SK-N-SH treated with all-trans-retinoic acid at 6 μM for 48 hours (cell line): ENCODE measurements at regions not wholly inside any gene's neighbourhood (a gene's known extent, or its start where the extent isn't known, plus 50 kb on each side); places are given as distances from the start of the nearest gene placed in this dataset.

Experiments
- ATAC-seq: fragments of 200-7000 bp; cut with Tn5 transposase; 3 replicates; pipeline ENCODE4 v1.9.1; 2020; ENCODE audit warnings: mild to moderate bottlenecking, moderate library complexity
- ARNTL ChIP-seq: fragments of 450-650 bp; formaldehyde crosslinking; IDR thresholded peaks from 2 replicates; pipeline ENCODE4 v1.5.0; 2020; ENCODE audit warnings: low read depth, mild to moderate bottlenecking, moderate library complexity, borderline replicate concordance
- BACH2 ChIP-seq: fragments of 250-450 bp; sonication (Bioruptor Pico); IDR thresholded peaks from 2 replicates; pipeline ENCODE4 v1.9.0; 2021; ENCODE audit warnings: mild to moderate bottlenecking, borderline replicate concordance
- CREB5 ChIP-seq: fragments of 250-450 bp; sonication (Bioruptor Pico); IDR thresholded peaks from 2 replicates; pipeline ENCODE4 v1.5.1; 2020; ENCODE audit warnings: low read depth, mild to moderate bottlenecking, moderate library complexity
- CSDC2 ChIP-seq: fragments of 250-450 bp; sonication (Bioruptor Pico); IDR thresholded peaks from 2 replicates; pipeline ENCODE4 v1.5.0; 2020; ENCODE audit warnings: mild to moderate bottlenecking, moderate library complexity
- CSRNP3 ChIP-seq: fragments of 250-450 bp; sonication (Bioruptor Pico); IDR thresholded peaks from 2 replicates; pipeline ENCODE4 v1.5.1; 2021; ENCODE audit warnings: mild to moderate bottlenecking, moderate library complexity
- ESRRG ChIP-seq: fragments of 250-450 bp; sonication (Bioruptor Pico); IDR thresholded peaks from 2 replicates; pipeline ENCODE4 v1.6.1; 2021; ENCODE audit warnings: mild to moderate bottlenecking
- GLIS3 ChIP-seq: fragments of 250-450 bp; sonication (Bioruptor Pico); IDR thresholded peaks from 2 replicates; pipeline ENCODE4 v1.5.0; 2020; ENCODE audit warnings: mild to moderate bottlenecking, moderate library complexity
- ISL1 ChIP-seq: fragments of 250-450 bp; sonication (Bioruptor Pico); IDR thresholded peaks from 2 replicates; pipeline ENCODE4 v2.1.2; 2022; ENCODE audit warnings: mild to moderate bottlenecking, moderate library complexity
- OSR1 ChIP-seq: fragments of 250-450 bp; sonication (Bioruptor Pico); IDR thresholded peaks from 2 replicates; pipeline ENCODE4 v1.8.0; 2022; ENCODE audit warnings: moderate library complexity, mild to moderate bottlenecking, inconsistent platforms
- PPARA ChIP-seq: fragments of 250-450 bp; sonication (Bioruptor Pico); IDR thresholded peaks from 2 replicates; pipeline ENCODE4 v1.5.0; 2020; ENCODE audit warnings: mild to moderate bottlenecking, borderline replicate concordance
- RARB ChIP-seq: fragments of 250-450 bp; sonication (Bioruptor Pico); IDR thresholded peaks from 2 replicates; pipeline ENCODE4 v1.8.0; 2021; ENCODE audit warnings: mild to moderate bottlenecking, moderate library complexity
- TCF4 ChIP-seq: fragments of 250-450 bp; sonication (Bioruptor Pico); IDR thresholded peaks from 2 replicates; pipeline ENCODE4 v1.8.0; 2021; ENCODE audit warnings: mild to moderate bottlenecking, moderate library complexity, borderline replicate concordance
- TOX ChIP-seq: fragments of 250-450 bp; sonication (Bioruptor Pico); IDR thresholded peaks from 2 replicates; pipeline ENCODE4 v1.8.0; 2021; ENCODE audit warnings: mild to moderate bottlenecking, moderate library complexity, borderline replicate concordance
- ZC3H10 ChIP-seq: fragments of 250-450 bp; sonication (Bioruptor Pico); IDR thresholded peaks from 2 replicates; pipeline ENCODE4 v1.5.1; 2021; ENCODE audit warnings: mild to moderate bottlenecking, moderate library complexity
- ZFP30 ChIP-seq: fragments of 450-650 bp; formaldehyde crosslinking; IDR thresholded peaks from 2 replicates; pipeline ENCODE4 v1.5.0; 2022; ENCODE audit warnings: mild to moderate bottlenecking, moderate library complexity
- ZNF70 ChIP-seq: fragments of 450-650 bp; formaldehyde crosslinking; IDR thresholded peaks from 2 replicates; pipeline ENCODE4 v1.5.0; 2020; ENCODE audit warnings: mild to moderate bottlenecking, moderate library complexity
- ZNF8 ChIP-seq: fragments of 450-650 bp; formaldehyde crosslinking; IDR thresholded peaks from 2 replicates; pipeline ENCODE4 v1.5.0; 2020; ENCODE audit warnings: mild to moderate bottlenecking, moderate library complexity
- TF ChIP-seq, protein P1 (sequence below): fragments of 250-450 bp; sonication (Bioruptor Pico); IDR thresholded peaks from 2 replicates; pipeline ENCODE4 v1.5.0; 2020; ENCODE audit warnings: mild to moderate bottlenecking, moderate library complexity
- TF ChIP-seq, protein P2 (sequence below): fragments of 250-450 bp; sonication (Bioruptor Pico); IDR thresholded peaks from 2 replicates; pipeline ENCODE4 v1.8.0; 2020; ENCODE audit warnings: mild to moderate bottlenecking, moderate library complexity, borderline replicate concordance
- TF ChIP-seq, protein P3 (sequence below): fragments of 250-450 bp; sonication (Bioruptor Pico); IDR thresholded peaks from 2 replicates; pipeline ENCODE4 v1.8.0; 2021; ENCODE audit warnings: low read depth, mild to moderate bottlenecking, moderate library complexity, borderline replicate concordance

DNA sequence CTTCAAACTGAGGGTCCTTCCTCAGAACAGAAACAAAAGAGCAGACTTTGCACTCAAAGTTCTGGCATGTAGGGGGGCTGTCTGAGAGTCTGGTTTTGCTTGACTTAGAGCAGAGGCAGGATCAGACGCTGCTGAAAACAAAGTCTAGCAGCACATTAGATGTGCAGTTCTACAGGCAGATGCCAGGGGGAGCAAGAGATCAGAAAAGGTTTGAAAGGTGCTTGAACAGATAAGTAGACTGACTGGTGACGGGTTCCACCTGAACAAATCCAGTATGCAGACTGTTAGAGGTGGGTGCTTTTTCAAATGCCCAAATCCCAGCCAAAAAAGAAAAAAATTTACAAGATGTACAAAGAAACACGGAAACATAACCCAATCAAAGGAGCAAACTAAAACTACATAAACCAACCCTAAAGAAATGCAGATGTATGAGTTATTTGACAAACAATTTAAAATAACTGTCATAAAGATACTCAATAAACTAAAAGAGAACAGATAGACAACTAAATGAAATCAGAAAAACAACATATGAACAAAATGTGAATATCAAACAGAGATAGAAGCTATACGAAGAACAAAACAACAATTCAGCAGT, 194.7 kb upstream of the FREM1 start:
- ATAC-seq: peak; percentile 82
- TF ChIP-seq ZC3H10 (no peak), GLIS3 (CRISPR knock-in tag) (no peak), CREB5 (CRISPR knock-in tag) (no peak), CSDC2 (CRISPR knock-in tag) (no peak), ISL1 (no peak), PPARA (CRISPR knock-in tag) (no peak), ZNF70 (CRISPR knock-in tag) (no peak)
- TF ChIP-seq, protein P1, sequence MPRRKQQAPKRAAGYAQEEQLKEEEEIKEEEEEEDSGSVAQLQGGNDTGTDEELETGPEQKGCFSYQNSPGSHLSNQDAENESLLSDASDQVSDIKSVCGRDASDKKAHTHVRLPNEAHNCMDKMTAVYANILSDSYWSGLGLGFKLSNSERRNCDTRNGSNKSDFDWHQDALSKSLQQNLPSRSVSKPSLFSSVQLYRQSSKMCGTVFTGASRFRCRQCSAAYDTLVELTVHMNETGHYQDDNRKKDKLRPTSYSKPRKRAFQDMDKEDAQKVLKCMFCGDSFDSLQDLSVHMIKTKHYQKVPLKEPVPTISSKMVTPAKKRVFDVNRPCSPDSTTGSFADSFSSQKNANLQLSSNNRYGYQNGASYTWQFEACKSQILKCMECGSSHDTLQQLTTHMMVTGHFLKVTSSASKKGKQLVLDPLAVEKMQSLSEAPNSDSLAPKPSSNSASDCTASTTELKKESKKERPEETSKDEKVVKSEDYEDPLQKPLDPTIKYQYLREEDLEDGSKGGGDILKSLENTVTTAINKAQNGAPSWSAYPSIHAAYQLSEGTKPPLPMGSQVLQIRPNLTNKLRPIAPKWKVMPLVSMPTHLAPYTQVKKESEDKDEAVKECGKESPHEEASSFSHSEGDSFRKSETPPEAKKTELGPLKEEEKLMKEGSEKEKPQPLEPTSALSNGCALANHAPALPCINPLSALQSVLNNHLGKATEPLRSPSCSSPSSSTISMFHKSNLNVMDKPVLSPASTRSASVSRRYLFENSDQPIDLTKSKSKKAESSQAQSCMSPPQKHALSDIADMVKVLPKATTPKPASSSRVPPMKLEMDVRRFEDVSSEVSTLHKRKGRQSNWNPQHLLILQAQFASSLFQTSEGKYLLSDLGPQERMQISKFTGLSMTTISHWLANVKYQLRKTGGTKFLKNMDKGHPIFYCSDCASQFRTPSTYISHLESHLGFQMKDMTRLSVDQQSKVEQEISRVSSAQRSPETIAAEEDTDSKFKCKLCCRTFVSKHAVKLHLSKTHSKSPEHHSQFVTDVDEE (CRISPR knock-in tag): no peak
- TF ChIP-seq, all 23 proteins: peak for 0

DNA sequence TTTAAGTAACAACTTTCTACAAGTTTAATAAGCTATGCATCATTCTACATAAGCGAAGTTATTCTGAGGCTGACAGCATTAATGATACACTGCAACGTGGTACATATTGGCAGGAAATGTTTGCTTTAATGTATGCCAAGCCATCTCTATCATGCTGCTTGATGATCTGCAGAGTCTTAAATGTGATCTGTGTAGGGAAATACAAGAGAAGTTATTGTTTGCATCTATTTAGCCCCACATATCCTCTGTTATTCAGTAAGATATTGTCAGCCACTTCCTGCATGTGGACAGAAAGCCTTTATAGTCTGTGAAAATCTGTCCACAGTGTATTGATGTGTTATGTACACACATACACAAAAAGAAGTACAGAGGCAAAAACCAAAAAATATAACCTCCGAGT, 193.1 kb upstream of the FREM1 start:
- no peak for TF ChIP-seq GLIS3 (CRISPR knock-in tag)
- no peak for ATAC-seq

DNA sequence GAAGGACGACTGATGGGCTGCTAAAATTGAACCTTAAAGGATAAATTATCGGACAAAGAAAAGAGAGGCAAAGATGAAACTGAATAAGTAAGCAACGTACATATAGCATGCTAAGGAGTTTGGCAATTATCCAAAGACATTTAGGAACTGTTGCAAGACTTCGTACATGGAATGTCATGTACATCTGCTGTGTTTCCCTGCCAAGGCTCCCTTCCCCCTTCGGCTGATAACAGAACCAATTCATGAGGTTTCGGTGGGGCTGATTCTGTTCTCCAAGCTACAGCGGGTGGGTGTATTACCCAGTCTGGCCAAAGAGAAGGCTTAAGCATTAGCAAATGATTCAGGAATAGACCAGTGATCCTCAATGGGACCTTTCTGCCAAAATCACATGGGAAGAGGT, 190.9 kb upstream of the FREM1 start:
- TF ChIP-seq PPARA (CRISPR knock-in tag) (no peak), CSRNP3 (no peak), TCF4 (CRISPR knock-in tag) (no peak), GLIS3 (CRISPR knock-in tag) (no peak), ZFP30 (no peak), ARNTL (no peak), ZNF70 (CRISPR knock-in tag) (no peak), RARB (CRISPR knock-in tag) (no peak), ESRRG (CRISPR knock-in tag) (no peak), BACH2 (no peak), ZNF8 (CRISPR knock-in tag) (no peak), OSR1 (CRISPR knock-in tag) (no peak)
- ATAC-seq: no peak

- no peak for ATAC-seq
- TF ChIP-seq GLIS3 (CRISPR knock-in tag) (no peak), TOX (CRISPR knock-in tag) (no peak), ZNF8 (CRISPR knock-in tag) (no peak)
- TF ChIP-seq, protein P2, sequence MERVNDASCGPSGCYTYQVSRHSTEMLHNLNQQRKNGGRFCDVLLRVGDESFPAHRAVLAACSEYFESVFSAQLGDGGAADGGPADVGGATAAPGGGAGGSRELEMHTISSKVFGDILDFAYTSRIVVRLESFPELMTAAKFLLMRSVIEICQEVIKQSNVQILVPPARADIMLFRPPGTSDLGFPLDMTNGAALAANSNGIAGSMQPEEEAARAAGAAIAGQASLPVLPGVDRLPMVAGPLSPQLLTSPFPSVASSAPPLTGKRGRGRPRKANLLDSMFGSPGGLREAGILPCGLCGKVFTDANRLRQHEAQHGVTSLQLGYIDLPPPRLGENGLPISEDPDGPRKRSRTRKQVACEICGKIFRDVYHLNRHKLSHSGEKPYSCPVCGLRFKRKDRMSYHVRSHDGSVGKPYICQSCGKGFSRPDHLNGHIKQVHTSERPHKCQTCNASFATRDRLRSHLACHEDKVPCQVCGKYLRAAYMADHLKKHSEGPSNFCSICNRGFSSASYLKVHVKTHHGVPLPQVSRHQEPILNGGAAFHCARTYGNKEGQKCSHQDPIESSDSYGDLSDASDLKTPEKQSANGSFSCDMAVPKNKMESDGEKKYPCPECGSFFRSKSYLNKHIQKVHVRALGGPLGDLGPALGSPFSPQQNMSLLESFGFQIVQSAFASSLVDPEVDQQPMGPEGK (CRISPR knock-in tag): no peak
- TF ChIP-seq, protein P3, sequence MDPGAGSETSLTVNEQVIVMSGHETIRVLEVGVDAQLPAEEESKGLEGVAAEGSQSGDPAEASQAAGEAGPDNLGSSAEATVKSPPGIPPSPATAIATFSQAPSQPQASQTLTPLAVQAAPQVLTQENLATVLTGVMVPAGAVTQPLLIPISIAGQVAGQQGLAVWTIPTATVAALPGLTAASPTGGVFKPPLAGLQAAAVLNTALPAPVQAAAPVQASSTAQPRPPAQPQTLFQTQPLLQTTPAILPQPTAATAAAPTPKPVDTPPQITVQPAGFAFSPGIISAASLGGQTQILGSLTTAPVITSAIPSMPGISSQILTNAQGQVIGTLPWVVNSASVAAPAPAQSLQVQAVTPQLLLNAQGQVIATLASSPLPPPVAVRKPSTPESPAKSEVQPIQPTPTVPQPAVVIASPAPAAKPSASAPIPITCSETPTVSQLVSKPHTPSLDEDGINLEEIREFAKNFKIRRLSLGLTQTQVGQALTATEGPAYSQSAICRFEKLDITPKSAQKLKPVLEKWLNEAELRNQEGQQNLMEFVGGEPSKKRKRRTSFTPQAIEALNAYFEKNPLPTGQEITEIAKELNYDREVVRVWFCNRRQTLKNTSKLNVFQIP: no peak
Measured at GRCh38 chr9:15100571-15100970, 190.3 kb upstream of the FREM1 start.
